HG02588 (cell line): ENCODE measurements at regions not wholly inside any gene's neighbourhood (a gene's known extent, or its start where the extent isn't known, plus 50 kb on each side); places are given as distances from the start of the nearest gene placed in this dataset.
"Not testable (repeated sequence)": the region's sequence is repeated elsewhere in the genome, so short reads cannot be mapped to it uniquely, and the experiment has no call there.

ENCODE experiments used
- ATAC-seq: cut with Tn5 transposase; IDR thresholded peaks from one replicate; pipeline ENCODE4 v1.9.1; 2021; ENCODE audit warnings: mild to moderate bottlenecking, moderate library complexity; ENCODE audit not compliant: unreplicated experiment

- ATAC-seq: no peak
Observed at GRCh38 chr4:117661091-117662072, 372.9 kb upstream of the NDST3 start.

- no peak for ATAC-seq
Observed at GRCh38 chr4:117664706-117665444, 369.4 kb upstream of the NDST3 start.

GRCh38 chr4:117676153-117676552, 358.1 kb upstream of the NDST3 start:
- ATAC-seq: no peak

GRCh38 chr4:117678861-117679260, 355.4 kb upstream of the NDST3 start:
- ATAC-seq: no peak

- no peak for ATAC-seq
Observed at GRCh38 chr4:117691572-117692351, 342.5 kb upstream of the NDST3 start.

GRCh38 chr4:117692538-117692937, 341.7 kb upstream of the NDST3 start:
- ATAC-seq: no peak

- ATAC-seq: no peak
Observed at GRCh38 chr4:117699595-117699994, 334.7 kb upstream of the NDST3 start.

- ATAC-seq: no peak
Observed at GRCh38 chr4:117700111-117700892, 334.0 kb upstream of the NDST3 start.

- ATAC-seq: no peak
Observed at GRCh38 chr4:117702353-117702752, 331.9 kb upstream of the NDST3 start.

- no peak for ATAC-seq
Observed at GRCh38 chr4:117704721-117705120, 329.6 kb upstream of the NDST3 start.

- no peak for ATAC-seq
Observed at GRCh38 chr4:117740736-117741135, 293.6 kb upstream of the NDST3 start.

- ATAC-seq: not testable (repeated sequence)
Observed at GRCh38 chr4:117745379-117745778, 288.9 kb upstream of the NDST3 start.

GRCh38 chr4:117755438-117755837, 278.8 kb upstream of the NDST3 start:
- no peak for ATAC-seq

- ATAC-seq: no peak
Observed at GRCh38 chr4:117768610-117769009, 265.7 kb upstream of the NDST3 start.

GRCh38 chr4:117770269-117771102, 263.8 kb upstream of the NDST3 start:
- no peak for ATAC-seq

GRCh38 chr4:117771647-117772337, 262.5 kb upstream of the NDST3 start:
- ATAC-seq: no peak

GRCh38 chr4:117773064-117773936, 261.0 kb upstream of the NDST3 start:
- ATAC-seq: no peak

GRCh38 chr4:117777721-117778120, 256.6 kb upstream of the NDST3 start:
- ATAC-seq: no peak
